ENCODE measurements at regions not wholly inside any gene's neighbourhood (a gene's known extent, or its start where the extent isn't known, plus 50 kb on each side); places are given as distances from the start of the nearest gene placed in this dataset.

DNA sequence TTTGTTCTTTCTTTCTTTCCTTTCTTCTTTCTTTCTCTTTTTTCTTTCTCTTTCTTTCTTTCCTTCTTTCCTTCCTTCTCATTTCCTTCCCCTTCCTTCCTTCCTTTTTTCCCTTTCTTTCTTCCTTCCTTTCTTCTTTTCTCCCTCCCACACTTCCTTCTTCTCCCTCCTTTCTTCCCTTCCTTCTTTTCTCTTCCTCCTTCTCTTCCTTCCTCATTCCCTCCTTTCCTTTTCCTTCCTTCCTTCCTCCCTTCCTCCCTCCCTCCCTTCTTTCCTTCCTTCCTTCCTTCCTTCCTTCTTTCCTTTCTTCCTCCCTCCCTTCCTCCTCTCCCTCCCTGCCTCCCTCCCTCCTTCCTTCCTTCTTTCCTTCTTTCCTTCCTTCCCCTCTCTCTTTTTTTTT lies 755.7 kb upstream of the GRM7 start:
- no peaks in the 10 kb centered on the region for H3K36me3 ChIP-seq (replicated peaks)
- TF ChIP-seq, protein P1, sequence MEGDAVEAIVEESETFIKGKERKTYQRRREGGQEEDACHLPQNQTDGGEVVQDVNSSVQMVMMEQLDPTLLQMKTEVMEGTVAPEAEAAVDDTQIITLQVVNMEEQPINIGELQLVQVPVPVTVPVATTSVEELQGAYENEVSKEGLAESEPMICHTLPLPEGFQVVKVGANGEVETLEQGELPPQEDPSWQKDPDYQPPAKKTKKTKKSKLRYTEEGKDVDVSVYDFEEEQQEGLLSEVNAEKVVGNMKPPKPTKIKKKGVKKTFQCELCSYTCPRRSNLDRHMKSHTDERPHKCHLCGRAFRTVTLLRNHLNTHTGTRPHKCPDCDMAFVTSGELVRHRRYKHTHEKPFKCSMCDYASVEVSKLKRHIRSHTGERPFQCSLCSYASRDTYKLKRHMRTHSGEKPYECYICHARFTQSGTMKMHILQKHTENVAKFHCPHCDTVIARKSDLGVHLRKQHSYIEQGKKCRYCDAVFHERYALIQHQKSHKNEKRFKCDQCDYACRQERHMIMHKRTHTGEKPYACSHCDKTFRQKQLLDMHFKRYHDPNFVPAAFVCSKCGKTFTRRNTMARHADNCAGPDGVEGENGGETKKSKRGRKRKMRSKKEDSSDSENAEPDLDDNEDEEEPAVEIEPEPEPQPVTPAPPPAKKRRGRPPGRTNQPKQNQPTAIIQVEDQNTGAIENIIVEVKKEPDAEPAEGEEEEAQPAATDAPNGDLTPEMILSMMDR (IDR thresholded peaks at IDR 0.05; ENCODE audit: low read depth, low read length, missing control alignments) = no peak
- H3K27me3 ChIP-seq (replicated peaks) = no peaks in the 10 kb centered on the region
- H3K4me3 ChIP-seq (ENCODE audit: low read depth, low read length) = no peak overlapping the region
- in situ Hi-C loops (cut with HindIII; ENCODE audit: low pct_ligation_motif_present, low sequenced_read_pairs) = no loop called here
- DNase-seq = no peak
- H3K27ac ChIP-seq = no peak overlapping the region

DNA sequence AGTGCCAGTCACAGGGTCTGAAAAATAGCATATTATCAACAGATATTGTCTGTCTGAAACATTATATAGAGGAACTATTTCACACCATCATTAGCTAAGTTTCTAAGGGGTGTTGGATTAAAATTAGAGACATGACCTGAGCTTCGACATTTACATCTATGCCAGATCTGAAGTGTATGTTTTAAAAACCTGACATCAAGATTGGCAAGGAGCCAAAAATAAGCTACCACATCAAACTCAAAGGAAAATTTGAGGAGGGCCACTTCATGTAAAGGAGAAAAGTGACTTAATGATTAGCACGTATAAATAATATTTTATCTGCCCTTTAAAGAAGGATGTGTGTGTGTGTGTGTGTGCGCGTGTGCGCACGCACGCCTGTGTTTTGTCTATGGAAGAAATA lies 752.0 kb upstream of the GRM7 start:
- TF ChIP-seq, protein P1 (IDR thresholded peaks at IDR 0.05; ENCODE audit: low read depth, low read length, missing control alignments) = no peak
- Histone ChIP-seq H3K27me3 (replicated peaks) (no peaks in the 10 kb centered on the region), H3K36me3 (replicated peaks) (no peaks in the 10 kb centered on the region), H3K4me3 (ENCODE audit: low read depth, low read length) (no peak overlapping the region), H3K27ac (no peak overlapping the region)
- DNase-seq = no peak
- in situ Hi-C loops (cut with HindIII; ENCODE audit: low pct_ligation_motif_present, low sequenced_read_pairs) = no loop called here

DNA sequence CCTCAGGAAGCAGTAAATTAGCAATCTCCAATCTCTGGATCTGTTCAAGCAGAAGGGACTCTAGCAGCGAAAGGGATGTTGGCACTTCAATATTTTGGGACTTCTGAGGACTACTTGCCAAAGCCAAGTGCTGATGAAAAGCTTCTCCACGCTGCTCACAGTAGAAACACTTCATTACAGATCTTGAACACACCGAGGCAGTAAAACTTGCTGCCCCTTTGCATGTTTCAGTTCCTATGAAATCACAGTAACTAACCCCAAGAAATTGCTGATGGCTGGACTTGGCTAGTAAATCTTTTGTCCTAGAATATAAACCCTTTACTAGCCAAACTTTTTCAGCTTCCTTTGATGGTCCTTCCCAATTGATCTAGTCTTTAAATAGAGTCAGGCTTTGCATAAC lies 750.5 kb upstream of the GRM7 start:
- TF ChIP-seq, protein P1 (IDR thresholded peaks at IDR 0.05; ENCODE audit: low read depth, low read length, missing control alignments) = no peak
- H3K4me3 ChIP-seq (ENCODE audit: low read depth, low read length) = no peak overlapping the region
- H3K36me3 ChIP-seq (replicated peaks) = no peaks in the 10 kb centered on the region
- DNase-seq = no peak
- in situ Hi-C loops (cut with HindIII; ENCODE audit: low pct_ligation_motif_present, low sequenced_read_pairs) = no loop called here
- H3K27me3 ChIP-seq (replicated peaks) = no peaks in the 10 kb centered on the region
- no peak overlapping the region for H3K27ac ChIP-seq

DNA sequence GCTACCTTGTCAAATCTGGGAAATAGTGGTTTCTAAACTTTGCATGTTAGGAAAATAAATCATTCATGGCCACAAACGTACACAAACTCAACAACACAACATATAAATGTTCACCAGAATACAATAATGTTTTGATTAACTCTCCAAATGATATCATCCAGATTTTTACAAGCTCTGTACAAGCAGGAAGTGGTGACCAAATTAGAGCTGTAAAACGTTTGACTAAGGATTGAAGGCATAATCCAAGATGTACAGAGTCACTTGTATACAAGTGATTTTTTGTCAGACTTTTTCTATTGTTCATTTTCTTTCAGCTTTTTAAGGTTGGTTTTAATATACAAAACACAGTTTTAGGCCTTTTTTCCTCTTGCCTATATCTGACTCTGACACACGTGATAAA lies 748.4 kb upstream of the GRM7 start:
- no peak for DNase-seq
- TF ChIP-seq, protein P1 (IDR thresholded peaks at IDR 0.05; ENCODE audit: low read depth, low read length, missing control alignments) = no peak
- in situ Hi-C loops (cut with HindIII; ENCODE audit: low pct_ligation_motif_present, low sequenced_read_pairs) = no loop called here
- no peak overlapping the region for H3K4me3 ChIP-seq (ENCODE audit: low read depth, low read length)
- no peak overlapping the region for H3K27ac ChIP-seq
- no peaks in the 10 kb centered on the region for H3K36me3 ChIP-seq (replicated peaks)
- no peaks in the 10 kb centered on the region for H3K27me3 ChIP-seq (replicated peaks)

DNA sequence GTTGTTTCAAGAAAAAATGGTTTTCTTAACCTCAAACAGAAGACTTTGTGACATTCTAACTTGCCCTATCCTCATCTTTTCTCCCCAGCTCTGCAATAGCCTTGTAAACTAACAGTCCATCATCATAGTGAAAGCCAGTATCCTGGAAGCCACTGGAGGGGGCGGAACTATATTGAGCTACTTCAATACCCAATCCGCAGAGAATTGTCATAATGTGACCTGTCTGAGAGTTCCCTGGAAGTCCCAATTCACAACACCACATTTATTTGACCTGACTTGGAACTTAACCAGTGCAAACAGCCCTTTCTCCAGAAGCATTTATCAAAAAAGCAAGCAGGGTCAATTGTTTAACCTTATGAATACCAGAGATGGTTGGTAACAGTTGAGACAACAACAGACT lies 747.6 kb upstream of the GRM7 start:
- Histone ChIP-seq H3K27ac (no peak overlapping the region), H3K4me3 (ENCODE audit: low read depth, low read length) (no peak overlapping the region), H3K27me3 (replicated peaks) (no peaks in the 10 kb centered on the region), H3K36me3 (replicated peaks) (no peaks in the 10 kb centered on the region)
- DNase-seq = no peak
- TF ChIP-seq, protein P1 (IDR thresholded peaks at IDR 0.05; ENCODE audit: low read depth, low read length, missing control alignments) = no peak
- in situ Hi-C loops (cut with HindIII; ENCODE audit: low pct_ligation_motif_present, low sequenced_read_pairs) = no loop called here

DNA sequence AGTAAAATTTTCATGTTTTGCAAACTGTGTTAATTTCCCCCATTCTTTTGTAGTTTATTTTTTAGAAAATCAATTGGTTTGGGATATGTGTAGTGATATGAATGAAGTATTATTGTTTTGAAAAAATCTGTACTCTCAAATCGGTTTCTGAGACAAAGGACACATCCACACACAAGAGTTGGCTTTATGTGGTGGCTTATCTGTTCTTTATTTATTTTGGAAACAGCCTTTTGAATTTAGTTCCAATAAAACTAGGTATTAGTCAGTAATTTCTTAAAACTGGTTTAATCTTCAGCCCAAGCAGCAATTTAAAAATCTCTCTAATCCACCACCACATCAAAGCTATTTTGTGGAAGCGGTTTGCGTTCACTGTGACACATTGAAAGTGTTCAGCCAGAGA lies 741.5 kb upstream of the GRM7 start:
- no peaks in the 10 kb centered on the region for H3K36me3 ChIP-seq (replicated peaks)
- no peak overlapping the region for H3K4me3 ChIP-seq (ENCODE audit: low read depth, low read length)
- TF ChIP-seq, protein P1 (IDR thresholded peaks at IDR 0.05; ENCODE audit: low read depth, low read length, missing control alignments) = no peak
- in situ Hi-C loops (cut with HindIII; ENCODE audit: low pct_ligation_motif_present, low sequenced_read_pairs) = no loop called here
- no peak for DNase-seq
- H3K27ac ChIP-seq = no peak overlapping the region
- no peaks in the 10 kb centered on the region for H3K27me3 ChIP-seq (replicated peaks)
